OCI-LY7 (cell line): ENCODE measurements at regions not wholly inside any gene's neighbourhood (a gene's known extent, or its start where the extent isn't known, plus 50 kb on each side); places are given as distances from the start of the nearest gene placed in this dataset.

Experiments used
- BruUV-seq: library from RNA; stranded (reverse); fragments of 400-500 nt; replicated peaks from 2 replicates; lab custom pipeline; 2021; lab: Mats Ljungman, UMichigan
- CTCF ChIA-PET: fragments of 300-600 bp; sonication (Branson Sonifier 250); formaldehyde crosslinking; loops from one replicate; lab custom pipeline; 2022; ENCODE audit warnings: antibody characterized with exemption; ENCODE audit not compliant: unreplicated experiment; lab: Charles Lee
- POLR2A ChIA-PET: fragments of 300-600 bp; sonication (Branson Sonifier 250); formaldehyde crosslinking; loops from one replicate; lab custom pipeline; 2022; ENCODE audit warnings: antibody characterized with exemption; lab: Charles Lee
- DNase-seq: peaks from one replicate; pipeline ENCODE4 v3.0.0-alpha.2; 2015; ENCODE audit warnings: low spot score
- H2AFZ ChIP-seq: fragments of 200-600 bp; sonication (generic), shearing (Covaris generic); 2 replicates; pipeline ENCODE4 v1.6.1; 2014; ENCODE audit warnings: mild to moderate bottlenecking, antibody characterized with exemption, low read length, moderate library complexity
- H3K27ac ChIP-seq: fragments of 200-600 bp; sonication (generic); 2 replicates; pipeline ENCODE4 v1.5.1; 2014; ENCODE audit warnings: mixed run types, low read depth, mild to moderate bottlenecking, moderate library complexity, low read length, inconsistent platforms; ENCODE audit not compliant: poor library complexity, severe bottlenecking
- H3K36me3 ChIP-seq: fragments of 200-600 bp; sonication (generic); 2 replicates; pipeline ENCODE4 v1.6.1; 2014; ENCODE audit warnings: mild to moderate bottlenecking, antibody characterized with exemption, low read length, moderate library complexity, mixed read lengths; ENCODE audit not compliant: insufficient read depth
- H3K4me1 ChIP-seq: fragments of 200-600 bp; sonication (generic); 2 replicates; pipeline ENCODE4 v1.5.1; 2014; ENCODE audit warnings: mild to moderate bottlenecking, low read length; ENCODE audit not compliant: insufficient read depth, poor library complexity, severe bottlenecking
- H3K4me2 ChIP-seq: fragments of 200-600 bp; sonication (generic); 2 replicates; pipeline ENCODE4 v1.6.1; 2014; ENCODE audit warnings: mild to moderate bottlenecking, low read length
- H3K4me3 ChIP-seq: fragments of 200-600 bp; sonication (generic); 2 replicates; pipeline ENCODE4 v1.5.1; 2014; ENCODE audit warnings: mild to moderate bottlenecking, low read depth, low read length; ENCODE audit not compliant: poor library complexity, severe bottlenecking
- H3K79me2 ChIP-seq: fragments of 200-600 bp; sonication (generic); 2 replicates; pipeline ENCODE4 v1.6.1; 2016; ENCODE audit warnings: low read depth, mild to moderate bottlenecking, low read length, moderate library complexity, mixed read lengths; ENCODE audit not compliant: insufficient read depth
- H3K9me2 ChIP-seq: fragments of 200-600 bp; sonication (generic); 2 replicates; pipeline ENCODE4 v1.6.1; 2016; ENCODE audit warnings: mild to moderate bottlenecking, low read length, mixed read lengths; ENCODE audit not compliant: insufficient read depth
- H3K9me3 ChIP-seq: fragments of 200-600 bp; sonication (generic); 2 replicates; pipeline ENCODE4 v1.6.1; 2014; ENCODE audit warnings: mild to moderate bottlenecking, mixed run types, low read length, mixed read lengths
- H4K20me1 ChIP-seq: fragments of 200-600 bp; sonication (generic); 2 replicates; pipeline ENCODE4 v1.6.1; 2014; ENCODE audit warnings: mild to moderate bottlenecking, antibody characterized with exemption, low read length, moderate library complexity, mixed read lengths; ENCODE audit not compliant: insufficient read depth
- EZH2phosphoT487 ChIP-seq: fragments of 200-600 bp; sonication (generic); IDR thresholded peaks from 2 replicates; pipeline ENCODE4 v1.6.1; 2018; ENCODE audit warnings: low read depth, borderline replicate concordance, mild to moderate bottlenecking, mixed run types, antibody characterized with exemption, low read length, moderate library complexity, mixed read lengths
- intact Hi-C: fragments of 100-400 bp; cut with micrococcal nuclease; formaldehyde crosslinking; loops from one replicate; pipeline ENCODE4 v1.10.0; 2022; ENCODE audit not compliant: unreplicated experiment
- TF ChIP-seq, protein P1 (sequence below): fragments of 200-600 bp; sonication (generic); conservative IDR thresholded peaks from 2 replicates; pipeline ENCODE4 v1.5.1; 2014; ENCODE audit warnings: mild to moderate bottlenecking, antibody characterized with exemption, low read length, moderate library complexity, mixed read lengths

- Histone ChIP-seq H2AFZ (no peak overlapping the region), H3K36me3 (no peaks in the 10 kb centered on the region), H3K9me3 (no peaks in the 10 kb centered on the region), H3K4me1 (no peaks in the 10 kb centered on the region), H4K20me1 (no peaks in the 10 kb centered on the region), H3K79me2 (no peaks in the 10 kb centered on the region), H3K4me2 (no peak overlapping the region), H3K9me2 (no peaks in the 10 kb centered on the region), H3K4me3 (no peak overlapping the region), H3K27ac (no peak overlapping the region)
- no TSS peak for BruUV-seq
- no peak for TF ChIP-seq EZH2phosphoT487
- TF ChIP-seq, protein P1, sequence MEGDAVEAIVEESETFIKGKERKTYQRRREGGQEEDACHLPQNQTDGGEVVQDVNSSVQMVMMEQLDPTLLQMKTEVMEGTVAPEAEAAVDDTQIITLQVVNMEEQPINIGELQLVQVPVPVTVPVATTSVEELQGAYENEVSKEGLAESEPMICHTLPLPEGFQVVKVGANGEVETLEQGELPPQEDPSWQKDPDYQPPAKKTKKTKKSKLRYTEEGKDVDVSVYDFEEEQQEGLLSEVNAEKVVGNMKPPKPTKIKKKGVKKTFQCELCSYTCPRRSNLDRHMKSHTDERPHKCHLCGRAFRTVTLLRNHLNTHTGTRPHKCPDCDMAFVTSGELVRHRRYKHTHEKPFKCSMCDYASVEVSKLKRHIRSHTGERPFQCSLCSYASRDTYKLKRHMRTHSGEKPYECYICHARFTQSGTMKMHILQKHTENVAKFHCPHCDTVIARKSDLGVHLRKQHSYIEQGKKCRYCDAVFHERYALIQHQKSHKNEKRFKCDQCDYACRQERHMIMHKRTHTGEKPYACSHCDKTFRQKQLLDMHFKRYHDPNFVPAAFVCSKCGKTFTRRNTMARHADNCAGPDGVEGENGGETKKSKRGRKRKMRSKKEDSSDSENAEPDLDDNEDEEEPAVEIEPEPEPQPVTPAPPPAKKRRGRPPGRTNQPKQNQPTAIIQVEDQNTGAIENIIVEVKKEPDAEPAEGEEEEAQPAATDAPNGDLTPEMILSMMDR = no peak
- POLR2A ChIA-PET = no interaction called here
- intact Hi-C loops = no loop called here
- DNase-seq = no peak
- CTCF ChIA-PET = no interaction called here
These were observed 1029.1 kb downstream of the BCL11B start for GRCh38 chr14:98242903-98243302.

- Histone ChIP-seq H3K79me2 (no peaks in the 10 kb centered on the region), H3K27ac (no peak overlapping the region), H3K9me3 (no peaks in the 10 kb centered on the region), H4K20me1 (no peaks in the 10 kb centered on the region), H3K4me2 (no peak overlapping the region), H3K4me1 (no peaks in the 10 kb centered on the region), H3K9me2 (no peaks in the 10 kb centered on the region), H3K36me3 (no peaks in the 10 kb centered on the region), H3K4me3 (no peak overlapping the region), H2AFZ (no peak overlapping the region)
- intact Hi-C loops = no loop called here
- BruUV-seq = no TSS peak
- TF ChIP-seq, protein P1 = no peak
- no peak for TF ChIP-seq EZH2phosphoT487
- ChIA-PET CTCF (no interaction called here), POLR2A (no interaction called here)
- DNase-seq = no peak
These were observed 1028.7 kb downstream of the BCL11B start for GRCh38 chr14:98243332-98243731.

DNA sequence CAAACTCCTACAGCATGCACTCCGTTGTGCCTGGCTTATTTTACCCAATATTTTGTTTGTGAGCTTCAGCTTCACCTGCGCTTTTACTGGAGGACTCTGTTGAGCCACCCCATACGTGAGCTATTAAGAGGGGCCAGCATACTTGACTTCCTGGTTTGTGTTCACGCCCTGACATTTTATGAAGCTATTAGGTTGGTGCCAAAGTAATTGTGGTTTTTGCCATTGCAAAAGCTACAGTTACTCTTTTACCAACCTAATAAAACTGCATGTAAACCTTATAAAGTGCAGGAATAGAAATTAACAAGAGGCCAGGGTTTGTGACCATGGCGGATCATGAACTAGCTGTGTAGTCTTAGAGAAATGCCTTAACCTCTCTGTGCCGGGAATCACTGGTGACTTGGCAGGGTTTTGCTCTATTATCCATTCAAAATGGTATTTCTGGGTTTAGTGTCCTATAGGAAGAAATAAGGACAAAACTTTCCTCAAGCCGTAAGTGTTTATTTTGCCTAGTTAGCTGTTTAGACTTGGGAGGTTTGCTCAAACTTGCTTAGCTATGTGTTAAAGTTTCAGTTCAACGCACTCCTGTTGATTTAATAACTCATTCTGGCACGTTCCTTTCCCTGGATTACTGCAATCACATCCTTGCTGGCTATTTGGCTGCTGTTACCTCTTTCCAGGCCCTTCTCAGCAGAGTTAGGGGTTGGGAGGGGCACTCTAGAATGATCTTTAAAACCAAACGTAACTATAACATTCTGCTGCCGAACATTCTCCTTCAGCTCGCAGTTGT lies 1027.6 kb downstream of the BCL11B start:
- no peaks in the 10 kb centered on the region for H4K20me1 ChIP-seq
- no peak overlapping the region for H2AFZ ChIP-seq
- BruUV-seq = no TSS peak
- no peak overlapping the region for H3K4me3 ChIP-seq
- H3K36me3 ChIP-seq = no peaks in the 10 kb centered on the region
- no peak overlapping the region for H3K27ac ChIP-seq
- DNase-seq = no peak
- no peaks in the 10 kb centered on the region for H3K4me1 ChIP-seq
- no peaks in the 10 kb centered on the region for H3K9me2 ChIP-seq
- TF ChIP-seq EZH2phosphoT487 = no peak
- TF ChIP-seq, protein P1 = no peak
- H3K9me3 ChIP-seq = no peaks in the 10 kb centered on the region
- intact Hi-C loops = no loop called here
- H3K4me2 ChIP-seq = no peak overlapping the region
- no peaks in the 10 kb centered on the region for H3K79me2 ChIP-seq
- ChIA-PET CTCF (no interaction called here), POLR2A (no interaction called here)
